ENCODE measurements at regions not wholly inside any gene's neighbourhood (a gene's known extent, or its start where the extent isn't known, plus 50 kb on each side); places are given as distances from the start of the nearest gene placed in this dataset.
A peak's percentile ranks its signal among the peaks of the same experiment; 100 is the strongest.

GRCh38 chr13:57784633-57785032 is 153.1 kb downstream of the PCDH17 start:
- Mint-ChIP-seq H3K9me3 (peaks cover 21% of the 10 kb centered on the region), H3K4me1 (no peaks in the 10 kb centered on the region), H3K27ac (no peak overlapping the region), H3K4me3 (no peak overlapping the region), H3K36me3 (no peaks in the 10 kb centered on the region)
- ATAC-seq (no peak), DNase-seq (ENCODE audit: low spot score in 2 of 2) (no peak)

GRCh38 chr13:57787058-57787791 is 155.7 kb downstream of the PCDH17 start:
- ATAC-seq (no peak), DNase-seq (ENCODE audit: low spot score in 2 of 2) (no peak)
- Mint-ChIP-seq H3K36me3 (no peaks in the 10 kb centered on the region), H3K27ac (no peak overlapping the region), H3K4me1 (no peaks in the 10 kb centered on the region), H3K4me3 (no peak overlapping the region), H3K9me3 (peaks cover 17% of the 10 kb centered on the region)

DNA sequence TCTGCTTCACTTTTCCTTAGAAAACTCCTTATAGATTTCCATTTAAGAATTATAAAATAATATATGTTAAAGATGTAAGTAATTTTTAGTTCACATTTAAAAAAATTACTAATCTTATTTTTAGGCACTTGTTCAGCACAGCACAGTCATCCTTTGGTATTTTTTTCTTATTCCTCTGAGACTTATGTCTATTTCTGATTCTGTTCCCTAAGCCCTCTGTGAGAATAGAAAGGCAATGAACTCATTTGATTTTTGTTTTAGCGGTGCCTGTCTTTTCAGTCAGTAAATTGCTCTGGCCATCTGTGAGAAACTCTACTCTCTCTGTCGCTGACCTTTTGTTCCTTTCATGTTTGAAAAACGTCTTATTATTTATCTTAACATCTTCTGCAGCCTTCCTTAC is 168.1 kb downstream of the PCDH17 start:
- Mint-ChIP-seq H3K36me3 (no peaks in the 10 kb centered on the region), H3K4me3 (no peak overlapping the region), H3K27ac (no peak overlapping the region), H3K4me1 (no peaks in the 10 kb centered on the region), H3K9me3 (peaks cover 7% of the 10 kb centered on the region)
- DNase-seq (ENCODE audit: low spot score in 2 of 2) (no peak), ATAC-seq (no peak)

DNA sequence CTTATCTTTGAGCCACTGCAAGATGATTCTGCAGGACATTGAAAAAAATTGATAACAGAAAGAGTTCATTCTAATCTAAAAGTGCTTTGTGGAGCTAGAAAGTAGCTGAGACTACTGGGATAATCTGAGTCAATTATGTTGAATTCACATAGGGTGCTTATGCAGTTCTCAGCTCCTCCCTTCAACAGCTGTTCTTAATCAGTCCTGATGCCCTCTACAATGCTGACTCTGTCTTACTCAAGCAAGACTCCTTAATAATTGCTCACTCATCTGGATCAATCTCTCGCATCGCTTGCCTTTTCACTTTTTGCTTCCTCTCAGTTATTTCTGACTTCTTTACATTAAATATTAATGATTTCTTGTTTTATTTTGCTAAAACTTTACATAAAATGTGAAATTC is 182.1 kb downstream of the PCDH17 start:
- no peak for DNase-seq (ENCODE audit: low spot score in 2 of 2)
- no peak overlapping the region for H3K27ac Mint-ChIP-seq
- H3K4me1 Mint-ChIP-seq = no peaks in the 10 kb centered on the region
- H3K36me3 Mint-ChIP-seq = no peaks in the 10 kb centered on the region
- no peak overlapping the region for H3K4me3 Mint-ChIP-seq
- ATAC-seq = no peak
- peaks cover 16% of the 10 kb centered on the region for H3K9me3 Mint-ChIP-seq

- Mint-ChIP-seq H3K27ac (no peak overlapping the region), H3K9me3 (peaks cover 16% of the 10 kb centered on the region), H3K4me3 (no peak overlapping the region), H3K4me1 (no peaks in the 10 kb centered on the region), H3K36me3 (no peaks in the 10 kb centered on the region)
- DNase-seq (ENCODE audit: low spot score in 2 of 2) = no peak
- no peak for ATAC-seq
Measured at GRCh38 chr13:57815600-57815999, 184.1 kb downstream of the PCDH17 start.

GRCh38 chr13:57820924-57821323 is 189.4 kb downstream of the PCDH17 start:
- ATAC-seq (no peak), DNase-seq (ENCODE audit: low spot score in 2 of 2) (no peak)
- Mint-ChIP-seq H3K4me3 (no peak overlapping the region), H3K27ac (no peak overlapping the region), H3K36me3 (no peaks in the 10 kb centered on the region), H3K9me3 (peaks cover 19% of the 10 kb centered on the region), H3K4me1 (no peaks in the 10 kb centered on the region)

- Mint-ChIP-seq H3K4me3 (no peak overlapping the region), H3K36me3 (no peaks in the 10 kb centered on the region), H3K27ac (no peak overlapping the region), H3K9me3 (peaks cover 23% of the 10 kb centered on the region), H3K4me1 (no peaks in the 10 kb centered on the region)
- ATAC-seq (no peak), DNase-seq (ENCODE audit: low spot score in 2 of 2) (no peak)
Measured at GRCh38 chr13:57823704-57824103, 192.2 kb downstream of the PCDH17 start.

DNA sequence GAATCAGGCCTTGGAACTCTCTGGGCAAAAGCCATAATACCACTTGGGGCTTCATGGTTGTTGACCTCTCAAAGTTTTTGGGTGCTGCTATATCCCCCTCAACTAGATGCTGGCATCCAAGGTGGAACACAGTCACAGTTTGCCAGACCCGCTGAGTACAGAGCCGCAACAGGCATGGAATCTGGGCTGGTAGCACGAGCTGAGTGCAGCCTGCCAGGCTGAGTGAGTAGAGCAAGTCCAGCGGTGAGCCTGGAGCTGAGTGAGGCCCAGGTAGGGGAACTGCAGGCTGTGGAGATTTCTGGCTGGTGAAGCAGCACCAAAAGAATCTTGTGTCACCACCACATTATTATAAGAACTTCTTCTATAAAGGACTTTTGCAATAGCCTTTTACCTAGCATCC is 192.6 kb downstream of the PCDH17 start:
- no peak overlapping the region for H3K4me3 Mint-ChIP-seq
- no peaks in the 10 kb centered on the region for H3K4me1 Mint-ChIP-seq
- peaks cover 24% of the 10 kb centered on the region for H3K9me3 Mint-ChIP-seq
- DNase-seq (ENCODE audit: low spot score in 2 of 2) (no peak), ATAC-seq (peak; percentile 8)
- H3K36me3 Mint-ChIP-seq = no peaks in the 10 kb centered on the region
- no peak overlapping the region for H3K27ac Mint-ChIP-seq

DNA sequence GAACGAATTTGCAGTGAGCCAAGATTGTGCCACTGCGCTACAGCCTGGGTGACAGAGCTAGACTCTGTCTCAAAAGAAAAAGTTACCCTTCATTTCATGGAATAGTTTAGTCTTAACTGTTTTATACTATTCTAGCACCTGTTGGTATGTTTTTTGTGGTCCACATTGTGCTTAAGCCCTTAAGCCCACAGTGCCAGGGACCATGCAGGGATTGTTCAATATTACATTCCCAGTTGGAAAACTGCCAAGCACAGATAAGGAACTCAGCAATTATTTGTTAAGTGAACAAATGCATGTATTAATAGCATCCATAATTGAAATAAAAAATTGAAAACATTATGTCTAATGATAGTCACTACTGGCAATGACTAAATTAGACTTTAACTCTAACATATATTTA is 193.5 kb downstream of the PCDH17 start:
- Mint-ChIP-seq H3K9me3 (peaks cover 24% of the 10 kb centered on the region), H3K27ac (no peak overlapping the region), H3K4me1 (no peaks in the 10 kb centered on the region), H3K4me3 (no peak overlapping the region), H3K36me3 (no peaks in the 10 kb centered on the region)
- ATAC-seq = no peak
- DNase-seq (ENCODE audit: low spot score in 2 of 2) = no peak

GRCh38 chr13:57829496-57829895 is 198.0 kb downstream of the PCDH17 start:
- ATAC-seq = no peak
- no peak for DNase-seq (ENCODE audit: low spot score in 2 of 2)
- Mint-ChIP-seq H3K4me3 (no peak overlapping the region), H3K9me3 (peaks cover 21% of the 10 kb centered on the region), H3K36me3 (no peaks in the 10 kb centered on the region), H3K4me1 (no peaks in the 10 kb centered on the region), H3K27ac (no peak overlapping the region)

DNA sequence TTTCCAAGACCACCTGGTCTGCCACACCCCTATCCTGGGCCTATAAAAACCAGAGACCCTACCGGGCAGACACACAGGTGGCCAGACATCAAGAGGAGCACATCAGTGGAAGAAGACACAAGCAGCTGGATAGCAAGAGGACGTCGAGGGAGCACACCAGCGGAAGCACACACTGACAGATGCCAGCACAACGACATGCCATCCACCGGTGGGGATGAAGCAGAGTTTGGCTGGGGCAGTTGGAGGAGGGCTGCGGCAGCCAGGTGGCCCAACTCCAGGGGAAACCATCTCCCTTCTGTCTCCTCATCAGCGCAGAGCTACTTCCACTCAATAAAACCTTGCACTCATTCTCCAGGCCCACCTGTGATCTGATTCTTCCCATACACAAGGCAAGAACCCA is 200.6 kb downstream of the PCDH17 start:
- no peaks in the 10 kb centered on the region for H3K4me1 Mint-ChIP-seq

DNA sequence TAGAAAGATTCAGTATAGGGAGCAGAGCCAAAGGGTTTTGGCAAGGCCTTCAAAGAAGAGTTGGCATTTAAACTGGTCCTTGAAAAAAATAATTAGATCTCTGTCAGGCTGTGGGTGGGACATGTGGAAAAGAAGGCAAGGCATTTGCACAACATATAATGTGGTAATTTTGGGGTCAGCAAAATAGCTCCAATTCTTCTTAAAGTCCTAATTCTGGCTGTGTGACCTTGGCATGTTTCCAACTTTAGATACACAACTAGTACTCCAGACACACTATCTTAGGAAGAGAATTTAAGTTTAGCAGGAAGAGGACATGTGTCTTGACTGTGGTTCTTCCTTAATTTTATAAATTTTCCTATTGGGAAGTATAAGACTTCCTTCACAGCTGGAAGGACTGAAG is 206.3 kb downstream of the PCDH17 start:
- no peaks in the 10 kb centered on the region for H3K4me1 Mint-ChIP-seq
- DNase-seq (ENCODE audit: low spot score in 2 of 2) (no peak), ATAC-seq (no peak)
- no peak overlapping the region for H3K4me3 Mint-ChIP-seq
- no peak overlapping the region for H3K27ac Mint-ChIP-seq
- no peaks in the 10 kb centered on the region for H3K36me3 Mint-ChIP-seq
- H3K9me3 Mint-ChIP-seq = peaks cover 10% of the 10 kb centered on the region

More for the DNA sequence above, 200.6 kb downstream of the PCDH17 start:
- H3K9me3 Mint-ChIP-seq = peaks cover 19% of the 10 kb centered on the region
- no peak for DNase-seq (ENCODE audit: low spot score in 2 of 2)
- no peak overlapping the region for H3K27ac Mint-ChIP-seq
- ATAC-seq = no peak
- H3K36me3 Mint-ChIP-seq = no peaks in the 10 kb centered on the region
- no peak overlapping the region for H3K4me3 Mint-ChIP-seq

DNA sequence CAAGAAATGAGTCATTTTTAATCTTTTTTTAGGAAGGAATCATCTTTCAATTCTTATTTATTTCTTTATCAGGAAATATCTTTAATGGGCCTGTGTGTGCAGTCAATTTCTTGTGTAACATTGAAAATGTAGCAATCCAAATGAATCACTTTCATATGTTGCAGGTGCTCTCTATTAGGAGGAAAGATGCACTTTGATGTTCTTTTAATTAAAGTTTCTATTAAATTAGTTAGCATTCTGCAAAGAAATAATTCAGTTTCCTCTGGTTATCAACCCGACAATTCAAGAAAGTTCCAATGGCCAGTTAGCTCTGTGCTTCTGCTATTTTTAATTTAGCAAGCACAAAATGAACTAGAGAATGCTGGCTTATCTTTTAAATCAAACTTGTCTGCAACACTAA is 212.0 kb downstream of the PCDH17 start:
- ATAC-seq (no peak), DNase-seq (ENCODE audit: low spot score in 2 of 2) (no peak)
- Mint-ChIP-seq H3K36me3 (no peaks in the 10 kb centered on the region), H3K4me3 (no peak overlapping the region), H3K9me3 (peaks cover 15% of the 10 kb centered on the region), H3K4me1 (no peaks in the 10 kb centered on the region), H3K27ac (no peak overlapping the region)

GRCh38 chr13:57846600-57847173 is 215.1 kb downstream of the PCDH17 start:
- Mint-ChIP-seq H3K36me3 (no peaks in the 10 kb centered on the region), H3K27ac (no peak overlapping the region), H3K4me1 (no peaks in the 10 kb centered on the region), H3K9me3 (peaks cover 14% of the 10 kb centered on the region), H3K4me3 (no peak overlapping the region)
- DNase-seq (ENCODE audit: low spot score in 2 of 2) = no peak
- ATAC-seq = no peak

GRCh38 chr13:57857945-57858344 is 226.4 kb downstream of the PCDH17 start:
- no peak for DNase-seq (ENCODE audit: low spot score in 2 of 2)
- no peaks in the 10 kb centered on the region for H3K9me3 Mint-ChIP-seq
- ATAC-seq = no peak
- H3K4me3 Mint-ChIP-seq = no peak overlapping the region
- no peak overlapping the region for H3K27ac Mint-ChIP-seq
- no peaks in the 10 kb centered on the region for H3K4me1 Mint-ChIP-seq
- H3K36me3 Mint-ChIP-seq = no peaks in the 10 kb centered on the region

DNA sequence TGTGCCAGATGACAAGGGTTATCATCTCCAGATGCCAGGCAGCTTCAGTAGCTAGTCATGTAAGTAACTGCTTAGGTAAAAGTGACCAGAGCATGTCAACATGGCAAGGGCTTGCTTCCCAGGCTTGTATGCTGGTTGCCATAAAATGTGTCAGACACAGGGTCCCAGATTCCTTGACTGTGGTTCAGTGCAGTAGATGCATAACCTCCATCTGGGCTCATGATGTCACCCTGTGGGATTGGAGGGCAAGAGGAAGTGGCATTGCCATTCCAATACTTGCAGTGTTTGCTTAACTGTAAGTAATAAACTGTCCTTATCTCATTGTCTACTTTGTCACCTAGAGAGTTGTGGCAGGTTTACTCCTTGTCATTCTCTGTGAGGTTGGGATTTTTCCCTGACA is 226.8 kb downstream of the PCDH17 start:
- H3K4me3 Mint-ChIP-seq = no peak overlapping the region
- H3K36me3 Mint-ChIP-seq = no peaks in the 10 kb centered on the region
- DNase-seq (ENCODE audit: low spot score in 2 of 2) (no peak), ATAC-seq (no peak)
- no peaks in the 10 kb centered on the region for H3K4me1 Mint-ChIP-seq
- no peak overlapping the region for H3K27ac Mint-ChIP-seq
- H3K9me3 Mint-ChIP-seq = no peaks in the 10 kb centered on the region
